ENCODE measurements at regions not wholly inside any gene's neighbourhood (a gene's known extent, or its start where the extent isn't known, plus 50 kb on each side); places are given as distances from the start of the nearest gene placed in this dataset.
"Not testable (repeated sequence)": the region's sequence is repeated elsewhere in the genome, so short reads cannot be mapped to it uniquely, and the experiment has no call there.

DNA sequence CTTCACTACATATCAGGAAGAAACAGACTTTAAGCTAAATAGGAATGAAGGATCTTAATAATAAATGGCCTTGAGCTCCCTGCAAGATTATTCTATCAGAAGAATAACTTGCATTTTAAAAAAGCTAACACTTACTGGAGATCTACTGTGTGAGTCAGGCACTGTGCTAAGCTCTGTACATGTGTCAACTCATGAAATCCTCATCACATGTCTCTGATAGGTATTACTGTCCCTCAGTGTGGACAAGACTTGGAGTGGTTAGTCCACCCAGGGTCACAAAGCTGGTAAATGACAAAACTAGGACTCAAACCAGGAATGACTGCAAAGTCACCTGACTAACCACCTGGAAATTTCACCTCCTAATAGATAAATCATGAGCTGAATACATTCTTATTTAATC is 57.1 kb upstream of the KCTD7 start:
- no peak for DNase-seq (ENCODE audit: extremely low read depth, low read depth)

DNA sequence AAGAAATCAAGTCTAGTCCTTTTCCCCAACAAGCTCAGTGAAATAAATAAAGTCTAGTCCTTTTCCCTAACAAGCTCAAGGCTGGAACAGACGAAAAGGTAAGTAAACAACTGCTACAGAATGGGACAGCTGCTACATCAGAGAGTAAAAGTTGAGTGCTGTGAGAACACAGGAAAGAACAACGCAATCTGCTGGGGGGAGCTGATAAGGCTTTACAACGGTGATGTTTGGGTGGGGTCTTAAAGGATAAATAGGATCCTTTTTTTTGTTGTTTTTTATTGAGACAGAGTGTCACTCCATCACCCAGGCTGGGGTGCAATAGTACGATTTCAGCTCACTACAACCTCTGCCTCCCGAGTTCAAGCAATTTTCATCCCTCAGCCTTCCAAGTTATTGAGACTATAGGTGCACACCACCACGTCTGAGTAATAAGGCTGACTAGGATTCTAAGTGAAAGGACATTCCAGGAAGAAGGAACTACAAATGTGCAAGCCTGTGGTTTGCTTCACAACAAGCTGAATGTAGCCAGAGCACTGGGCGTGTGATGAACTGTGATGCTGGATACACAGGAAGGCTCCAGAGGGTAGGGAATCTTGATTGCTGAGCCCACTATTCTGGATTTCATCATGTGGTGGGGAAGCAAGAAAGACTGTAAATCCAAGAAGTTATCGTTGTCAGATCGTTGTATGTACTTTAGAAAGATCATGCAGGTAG is 54.7 kb upstream of the KCTD7 start:
- DNase-seq (ENCODE audit: extremely low read depth, low read depth) = not testable (repeated sequence)

DNA sequence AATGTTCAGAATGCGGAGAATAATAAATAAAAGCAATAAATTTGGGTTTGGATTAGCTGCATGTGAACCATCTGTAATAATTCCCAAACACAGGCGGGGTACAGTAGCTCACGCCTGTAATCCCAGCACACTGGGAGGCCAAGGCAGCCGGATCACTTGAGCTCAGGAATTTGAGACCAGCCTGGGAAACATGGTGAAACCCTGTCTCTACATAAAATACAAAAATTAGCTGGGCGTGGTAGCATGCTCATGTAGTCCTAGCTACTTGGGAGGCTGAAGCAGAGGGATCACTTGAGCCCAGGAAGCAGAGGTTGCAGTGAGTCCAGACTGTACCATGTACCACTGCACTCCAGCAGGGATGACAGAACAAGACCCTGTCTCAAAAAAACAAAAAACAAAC is 53.9 kb upstream of the KCTD7 start:
- DNase-seq (ENCODE audit: extremely low read depth, low read depth) = not testable (repeated sequence)

DNA sequence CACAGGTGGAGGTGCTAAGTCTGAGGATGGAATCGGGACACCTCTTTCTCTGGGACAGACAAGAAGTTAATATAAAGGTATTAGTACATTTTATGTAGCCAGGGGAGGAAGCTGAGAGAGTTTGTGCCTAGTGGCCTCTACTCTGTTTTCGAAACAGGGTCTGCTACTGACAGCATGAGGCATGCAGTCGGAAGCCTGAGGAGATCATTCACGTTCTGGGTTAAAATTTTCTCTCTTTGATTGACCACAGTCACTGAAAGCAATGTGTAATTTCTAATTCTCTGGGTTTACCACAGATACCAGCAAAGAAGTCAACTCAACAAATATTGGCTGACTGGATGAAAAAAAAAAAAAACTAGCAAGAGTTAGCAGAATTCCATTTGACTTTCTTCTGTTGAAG is 53.3 kb upstream of the KCTD7 start:
- DNase-seq (ENCODE audit: extremely low read depth, low read depth) = no peak

DNA sequence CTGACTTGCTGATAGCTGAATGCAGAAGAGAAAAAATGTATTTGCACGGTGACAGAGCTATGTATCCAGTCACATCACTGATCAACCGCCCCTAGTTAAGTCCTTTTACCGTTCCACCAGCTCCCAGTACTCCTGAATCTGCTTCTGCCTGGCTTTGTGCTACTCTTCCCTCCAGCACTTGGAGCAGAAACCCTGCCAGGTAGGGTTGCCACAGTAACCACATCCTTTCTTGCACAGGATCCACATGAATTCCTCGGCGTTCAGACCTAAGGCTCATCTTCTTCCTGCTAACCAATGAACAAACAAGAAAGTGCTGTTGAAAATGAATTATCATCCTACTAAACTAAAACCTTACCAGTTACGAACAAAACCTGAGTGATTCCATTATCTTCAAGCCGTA is 52.0 kb upstream of the KCTD7 start:
- DNase-seq (ENCODE audit: extremely low read depth, low read depth) = no peak
